Fibroblast of lung (primary cell): ENCODE measurements at regions not wholly inside any gene's neighbourhood (a gene's known extent, or its start where the extent isn't known, plus 50 kb on each side); places are given as distances from the start of the nearest gene placed in this dataset.

Experiments
- CTCF ChIP-seq, 2 donors: IDR thresholded peaks in 1 of 2; conservative IDR thresholded peaks in 1 of 2; 1 replicate in 1 of 2; 2 replicates in 1 of 2; pipeline ENCODE4 v1.5.1; 2011 to 2012; ENCODE audit warnings: low read length in 2 of 2, control low read depth in 1 of 2, inconsistent platforms in 1 of 2, low read depth in 1 of 2, mild to moderate bottlenecking in 1 of 2
- EZH2 ChIP-seq: IDR thresholded peaks from 2 replicates; pipeline ENCODE4 v1.5.1; 2012; ENCODE audit warnings: low read length, control low read depth, mild to moderate bottlenecking; ENCODE audit errors: missing control alignments

- TF ChIP-seq EZH2: no peak
- no peak for TF ChIP-seq CTCF (conservative IDR thresholded peaks at IDR 0.05 in 1 of 2, IDR thresholded peaks at IDR 0.05 in 1 of 2; ENCODE audit: low read depth in 1 of 2, low read length in 2 of 2)
Measured at GRCh38 chrX:45553417-45553816, 352.7 kb upstream of the DIPK2B start.
